ENCODE measurements at regions not wholly inside any gene's neighbourhood (a gene's known extent, or its start where the extent isn't known, plus 50 kb on each side); places are given as distances from the start of the nearest gene placed in this dataset.

- TF ChIP-seq CTCF (IDR thresholded peaks at IDR 0.05; ENCODE audit: insufficient read depth, low read length, poor library complexity, severe bottlenecking) = no peak
- TF ChIP-seq EZH2phosphoT487 (conservative IDR thresholded peaks at IDR 0.05; ENCODE audit: low read length) = no peak
These were observed 2523.2 kb upstream of the PCDH20 start for GRCh38 chr13:63938851-63939250.

Measured in SU-DHL-6 (cell line).